HTR-8/SVneo (cell line): ENCODE measurements at regions not wholly inside any gene's neighbourhood (a gene's known extent, or its start where the extent isn't known, plus 50 kb on each side); places are given as distances from the start of the nearest gene placed in this dataset.

Source experiments
- DNase-seq: peaks from one replicate; pipeline ENCODE4 v3.0.0; 2011; ENCODE audit warnings: low spot score, mixed read lengths; ENCODE audit not compliant: insufficient read length
- FAIRE-seq: peaks from 2 replicates; lab custom pipeline; 2011; peaks lifted over from hg19 to GRCh38; lab: Jason Lieb, UNC

- no peak for FAIRE-seq
Observed at GRCh38 chr20:10978019-10978702, 304.4 kb upstream of the JAG1 start.

DNA sequence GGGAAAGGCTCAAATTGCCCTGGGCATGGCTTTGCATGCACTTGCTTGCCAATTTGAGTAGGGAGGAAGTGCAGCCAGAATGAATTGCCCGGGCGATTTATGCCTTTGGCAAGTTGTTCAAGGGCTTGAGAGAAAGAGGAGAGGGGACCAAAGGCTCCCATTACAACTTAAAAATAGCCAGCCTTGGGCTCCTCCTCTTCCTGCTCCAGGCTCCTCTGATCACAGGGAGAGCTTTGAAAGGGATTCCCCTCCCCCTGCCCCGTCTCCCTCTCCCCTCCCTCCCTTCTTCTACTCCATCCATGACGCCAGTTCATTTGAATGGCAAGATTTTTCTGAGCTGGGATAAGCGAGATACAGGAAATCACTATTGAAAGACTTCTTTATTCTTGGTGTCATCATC, 304.9 kb upstream of the JAG1 start:
- no peak for FAIRE-seq
- DNase-seq, result no peak

More at GRCh38 chr20:10978019-10978702, 304.4 kb upstream of the JAG1 start:
- DNase-seq, result no peak

DNA sequence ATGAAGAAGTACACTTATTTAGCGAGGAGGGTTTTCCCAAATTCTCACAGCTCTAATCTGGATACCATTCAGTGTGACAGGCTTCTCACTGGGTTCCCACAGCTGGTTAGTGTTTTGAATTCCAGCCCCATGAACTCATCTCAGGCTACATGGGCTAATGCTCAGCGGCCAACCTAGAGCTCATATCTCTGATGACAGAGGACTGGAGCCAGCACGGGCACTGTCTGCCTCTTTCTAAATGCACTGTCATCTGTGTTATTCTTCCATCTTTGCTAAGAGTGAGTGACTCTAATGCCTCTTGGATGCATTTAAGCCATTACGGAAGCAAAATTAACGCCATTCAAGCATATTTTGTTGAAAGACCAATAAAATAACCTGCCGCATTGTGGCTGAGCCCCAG, 308.9 kb upstream of the JAG1 start:
- DNase-seq, result peak; percentile 51

GRCh38 chr20:10984294-10984693, 310.5 kb upstream of the JAG1 start:
- FAIRE-seq, result no peak
- no peak for DNase-seq

More for the DNA sequence above, 308.9 kb upstream of the JAG1 start:
- no peak for FAIRE-seq

GRCh38 chr20:10984913-10985312, 311.1 kb upstream of the JAG1 start:
- DNase-seq (no peak), FAIRE-seq (no peak)

GRCh38 chr20:10985536-10985935, 311.7 kb upstream of the JAG1 start:
- DNase-seq (no peak), FAIRE-seq (no peak)

GRCh38 chr20:10986586-10986985, 312.8 kb upstream of the JAG1 start:
- no peak for DNase-seq
- peak; percentile 13 for FAIRE-seq

DNA sequence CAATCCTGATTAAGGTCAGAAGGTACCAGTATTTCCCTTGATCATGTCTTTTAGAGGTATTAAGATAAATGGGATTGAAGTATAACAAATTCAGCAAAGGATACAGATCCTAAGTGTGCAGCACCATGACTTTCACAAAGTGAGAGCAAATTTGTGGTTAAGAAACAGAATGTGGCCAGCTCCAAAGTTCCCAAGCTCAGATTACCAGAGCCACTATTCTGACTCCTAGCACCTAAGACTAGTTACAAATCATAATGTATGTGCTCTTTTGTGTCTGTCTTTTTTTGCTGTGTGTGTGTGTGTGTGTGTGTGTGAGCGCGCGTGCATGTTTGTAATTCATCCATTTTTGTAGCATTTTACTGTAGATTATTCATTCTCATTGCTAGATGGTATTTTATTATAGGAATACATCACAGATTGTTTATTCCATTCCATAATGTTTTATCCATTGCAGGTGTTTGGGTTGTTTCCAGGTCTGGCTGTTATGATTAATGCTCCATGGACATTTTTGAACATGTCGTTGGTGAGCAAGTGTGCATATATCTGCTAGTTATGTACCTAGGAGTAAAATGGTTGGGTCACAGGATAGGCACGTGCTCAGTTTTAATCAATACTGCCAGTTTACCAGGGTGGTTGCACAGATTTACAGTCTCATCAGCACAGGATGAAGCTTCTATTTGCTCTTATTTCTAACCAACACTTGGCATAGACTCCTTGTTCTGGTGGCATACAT, 314.0 kb upstream of the JAG1 start:
- DNase-seq (no peak), FAIRE-seq (peak; percentile 9)

DNA sequence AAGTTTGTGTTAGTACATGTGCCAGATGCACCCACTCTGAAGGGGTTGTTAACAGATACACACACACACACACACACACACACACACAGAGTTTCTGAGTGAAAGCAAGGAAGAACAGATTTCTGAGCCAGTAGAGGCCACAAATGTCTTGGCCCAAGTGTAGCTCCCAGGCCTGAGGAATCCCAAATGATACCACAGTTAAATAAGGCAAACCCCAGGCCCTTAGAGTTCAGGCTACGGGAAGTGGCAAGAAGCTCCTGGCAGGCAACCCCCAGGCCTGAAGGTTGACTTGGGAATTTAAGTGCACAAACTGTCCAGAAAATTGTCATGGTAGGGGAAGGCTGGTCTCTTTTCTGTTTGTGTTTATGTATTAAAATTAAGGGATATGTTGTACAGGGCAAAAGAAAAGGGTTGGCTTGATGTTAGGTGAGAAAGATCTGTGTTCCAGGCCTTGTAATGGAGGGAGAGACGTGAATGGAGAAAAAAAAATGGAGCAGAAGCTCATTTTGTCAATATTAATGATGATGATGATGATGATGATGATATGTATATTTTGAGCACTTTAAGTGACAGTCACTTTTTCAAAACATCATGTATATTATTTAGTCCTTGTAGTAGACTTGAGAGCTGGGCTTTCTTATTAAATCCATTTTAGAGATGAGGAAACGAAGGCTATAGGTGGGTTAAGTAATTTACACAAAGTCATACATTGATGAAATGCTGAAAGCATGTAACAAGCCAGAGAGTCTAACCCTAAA, 317.0 kb upstream of the JAG1 start:
- FAIRE-seq, result no peak
- no peak for DNase-seq

- no peak for FAIRE-seq
- DNase-seq, result no peak
Observed at GRCh38 chr20:10992731-10993130, 318.9 kb upstream of the JAG1 start.

- FAIRE-seq (no peak), DNase-seq (no peak)
Observed at GRCh38 chr20:10994991-10995700, 321.3 kb upstream of the JAG1 start.

DNA sequence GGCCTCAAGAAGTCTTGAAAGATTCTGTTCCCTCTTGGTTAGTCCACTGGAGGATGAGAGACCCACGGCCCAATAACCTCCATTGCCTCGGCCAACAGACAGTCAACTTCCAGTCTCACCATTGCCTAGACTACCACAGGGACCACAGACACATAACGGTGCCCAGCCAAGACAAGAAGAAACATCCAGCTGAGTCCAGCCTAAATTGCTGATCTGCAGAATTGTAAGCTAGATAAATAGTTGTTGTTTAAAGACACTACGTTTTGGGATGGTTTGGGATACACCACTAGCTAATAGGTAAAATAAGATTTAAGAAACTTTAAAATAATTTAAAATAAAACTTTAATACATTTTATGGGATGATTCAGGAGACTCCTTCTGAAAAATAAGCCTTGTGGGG, 324.7 kb upstream of the JAG1 start:
- DNase-seq, result no peak
- FAIRE-seq, result no peak

DNA sequence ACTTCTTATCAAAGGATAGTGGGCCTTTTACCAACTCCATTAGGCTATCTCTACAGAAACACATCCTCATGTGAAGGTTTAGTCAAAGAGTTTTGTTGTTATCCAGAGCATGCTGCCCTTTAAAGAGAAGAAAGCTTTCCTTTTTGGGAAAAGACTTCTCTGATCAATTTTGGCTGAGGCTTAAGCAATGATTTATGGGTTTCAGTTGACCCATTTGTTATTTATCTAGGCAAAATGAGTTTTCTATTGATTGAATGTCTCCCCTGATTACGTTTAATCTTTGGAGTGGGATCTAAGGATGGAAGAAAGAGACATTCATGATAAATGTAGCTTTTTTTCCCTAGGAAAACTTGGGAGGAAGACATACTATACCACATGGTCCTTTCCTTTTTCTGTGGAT, 326.6 kb upstream of the JAG1 start:
- DNase-seq (no peak), FAIRE-seq (no peak)

DNA sequence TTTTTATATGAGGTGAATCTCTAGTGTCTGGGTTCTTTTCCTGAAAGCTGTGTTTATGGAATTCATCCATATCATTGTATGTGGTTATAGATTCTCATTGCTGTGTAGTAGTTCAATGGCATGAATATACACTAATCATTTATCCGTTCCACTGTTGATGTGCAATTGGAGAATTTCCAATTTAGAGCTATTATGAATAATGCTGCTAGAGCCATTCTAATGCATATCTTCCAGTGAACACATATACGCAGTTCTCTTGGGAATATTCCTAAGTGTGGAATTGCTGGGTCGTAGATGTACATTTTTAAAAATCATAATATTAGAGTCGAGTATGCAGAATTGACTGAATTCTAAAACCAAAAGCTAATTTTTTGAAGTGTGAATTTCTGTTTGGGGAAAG, 327.5 kb upstream of the JAG1 start:
- DNase-seq, result no peak
- no peak for FAIRE-seq

- peak; percentile 72 for DNase-seq
- peak; percentile 92 for FAIRE-seq
Observed at GRCh38 chr20:11001764-11002540, 328.2 kb upstream of the JAG1 start.

GRCh38 chr20:11003341-11003740, 329.5 kb upstream of the JAG1 start:
- no peak for DNase-seq
- FAIRE-seq, result no peak

GRCh38 chr20:11008444-11009033, 334.7 kb upstream of the JAG1 start:
- FAIRE-seq (no peak), DNase-seq (no peak)

GRCh38 chr20:11011653-11012052, 337.9 kb upstream of the JAG1 start:
- DNase-seq (no peak), FAIRE-seq (no peak)

- FAIRE-seq (no peak), DNase-seq (no peak)
Observed at GRCh38 chr20:11012975-11013374, 339.2 kb upstream of the JAG1 start.
